WTC11 (cell line): ENCODE measurements at regions not wholly inside any gene's neighbourhood (a gene's known extent, or its start where the extent isn't known, plus 50 kb on each side); places are given as distances from the start of the nearest gene placed in this dataset.

Experiments
- ATAC-seq: fragments of 200-7000 bp; cut with Tn5 transposase; 2 replicates; pipeline ENCODE4 v1.10.0; 2021; ENCODE audit warnings: mild to moderate bottlenecking, moderate library complexity
- CTCF ChIA-PET: fragments of 300-600 bp; sonication (Branson Sonifier 250); formaldehyde crosslinking; loops from one replicate; lab custom pipeline; 2021; ENCODE audit warnings: antibody characterized with exemption; lab: Charles Lee
- POLR2A ChIA-PET: fragments of 350-600 bp; sonication (Branson Sonifier 250); formaldehyde crosslinking; loops from one replicate; lab custom pipeline; 2021; ENCODE audit warnings: antibody characterized with exemption; lab: Charles Lee
- DNase-seq: peaks from one replicate; pipeline ENCODE4 v3.0.0; 2021; ENCODE audit warnings: low spot score
- H3K27ac Mint-ChIP-seq: 2 replicates; pipeline ENCODE4 v1.8.0; 2021; ENCODE audit warnings: mixed read lengths
- H3K27me3 Mint-ChIP-seq: 2 replicates; pipeline ENCODE4 v1.8.0; 2021; ENCODE audit warnings: low read depth, mild to moderate bottlenecking, moderate library complexity, mixed read lengths
- H3K36me3 Mint-ChIP-seq: 2 replicates; pipeline ENCODE4 v1.8.0; 2021; ENCODE audit warnings: mixed read lengths
- H3K4me1 Mint-ChIP-seq: 2 replicates; pipeline ENCODE4 v1.8.0; 2022; ENCODE audit warnings: mixed read lengths
- H3K4me3 Mint-ChIP-seq: 2 replicates; pipeline ENCODE4 v1.8.0; 2021; ENCODE audit warnings: mild to moderate bottlenecking, moderate library complexity, mixed read lengths
- H3K9me3 Mint-ChIP-seq: 2 replicates; pipeline ENCODE4 v1.8.0; 2021; ENCODE audit warnings: mixed read lengths
- ATF1 ChIP-seq: sonication (generic); formaldehyde crosslinking; IDR thresholded peaks from 2 replicates; pipeline ENCODE4 v1.8.1; 2023; ENCODE audit warnings: mild to moderate bottlenecking, moderate library complexity, missing genetic modification reagents
- CBFB ChIP-seq: sonication (generic); formaldehyde crosslinking; IDR thresholded peaks from 2 replicates; pipeline ENCODE4 v1.8.1; 2022; ENCODE audit warnings: mild to moderate bottlenecking, low read depth, missing genetic modification reagents
- E2F4 ChIP-seq: sonication (generic); formaldehyde crosslinking; IDR thresholded peaks from 2 replicates; pipeline ENCODE4 v1.8.1; 2022; ENCODE audit warnings: low read depth, mild to moderate bottlenecking, moderate library complexity, missing genetic modification reagents, borderline replicate concordance
- ERG ChIP-seq: fragments of 250-450 bp; sonication (Bioruptor Pico); IDR thresholded peaks from 2 replicates; pipeline ENCODE4 v1.8.0; 2021; ENCODE audit warnings: mild to moderate bottlenecking
- ESRRA ChIP-seq: sonication (generic); formaldehyde crosslinking; IDR thresholded peaks from 2 replicates; pipeline ENCODE4 v1.8.1; 2022; ENCODE audit warnings: mild to moderate bottlenecking, missing genetic modification reagents, borderline replicate concordance
- GRHL2 ChIP-seq: fragments of 250-450 bp; sonication (Bioruptor Pico); IDR thresholded peaks from 2 replicates; pipeline ENCODE4 v1.8.0; 2022; ENCODE audit warnings: mild to moderate bottlenecking, moderate library complexity; ENCODE audit not compliant: insufficient replicate concordance, severe bottlenecking
- HMGXB4 ChIP-seq: sonication (generic); formaldehyde crosslinking; IDR thresholded peaks from 2 replicates; pipeline ENCODE4 v1.8.1; 2023; ENCODE audit warnings: mild to moderate bottlenecking, moderate library complexity, missing genetic modification reagents
- JUN ChIP-seq: sonication (generic); formaldehyde crosslinking; IDR thresholded peaks from 2 replicates; pipeline ENCODE4 v1.8.0; 2023; ENCODE audit warnings: mild to moderate bottlenecking, missing genetic modification reagents
- KAT7 ChIP-seq: sonication (generic); formaldehyde crosslinking; IDR thresholded peaks from 2 replicates; pipeline ENCODE4 v1.8.1; 2023; ENCODE audit warnings: missing genetic modification reagents, mild to moderate bottlenecking, borderline replicate concordance
- MYBL2 ChIP-seq: sonication (generic); formaldehyde crosslinking; IDR thresholded peaks from 2 replicates; pipeline ENCODE4 v1.8.1; 2023; ENCODE audit warnings: mild to moderate bottlenecking, moderate library complexity, missing genetic modification reagents
- NR1H2 ChIP-seq: sonication (generic); formaldehyde crosslinking; IDR thresholded peaks from 2 replicates; pipeline ENCODE4 v1.9.0; 2021; ENCODE audit warnings: mild to moderate bottlenecking, moderate library complexity, missing genetic modification reagents
- PRRX2 ChIP-seq: fragments of 250-450 bp; sonication (Bioruptor Pico); IDR thresholded peaks from 2 replicates; pipeline ENCODE4 v1.8.0; 2021; ENCODE audit warnings: mild to moderate bottlenecking
- RORB ChIP-seq: fragments of 250-450 bp; sonication (Bioruptor Pico); IDR thresholded peaks from 2 replicates; pipeline ENCODE4 v1.9.0; 2021; ENCODE audit warnings: mild to moderate bottlenecking
- SP1 ChIP-seq: sonication (generic); formaldehyde crosslinking; conservative IDR thresholded peaks from 2 replicates; pipeline ENCODE4 v1.8.1; 2022; ENCODE audit warnings: missing genetic modification reagents
- ZBTB21 ChIP-seq: sonication (generic); formaldehyde crosslinking; IDR thresholded peaks from 2 replicates; pipeline ENCODE4 v1.8.1; 2023; ENCODE audit warnings: mild to moderate bottlenecking, missing genetic modification reagents, borderline replicate concordance
- ZBTB43 ChIP-seq: sonication (generic); formaldehyde crosslinking; IDR thresholded peaks from 2 replicates; pipeline ENCODE4 v1.8.1; 2023; ENCODE audit warnings: mild to moderate bottlenecking, missing genetic modification reagents
- ZNF219 ChIP-seq: sonication (generic); formaldehyde crosslinking; IDR thresholded peaks from 2 replicates; pipeline ENCODE4 v1.8.0; 2023; ENCODE audit warnings: missing genetic modification reagents, mild to moderate bottlenecking, borderline replicate concordance
- ZNF532 ChIP-seq: fragments of 250-450 bp; sonication (Bioruptor Pico); IDR thresholded peaks from 2 replicates; pipeline ENCODE4 v1.9.0; 2021; ENCODE audit warnings: mild to moderate bottlenecking, borderline replicate concordance
- ZSCAN18 ChIP-seq: fragments of 250-450 bp; sonication (Bioruptor Pico); IDR thresholded peaks from 2 replicates; pipeline ENCODE4 v2.1.2; 2022; ENCODE audit warnings: mild to moderate bottlenecking, moderate library complexity

- DNase-seq: no peak
- no peaks in the 10 kb centered on the region for H3K9me3 Mint-ChIP-seq
- TF ChIP-seq CBFB (CRISPR knock-in tag): no peak
- no peak for TF ChIP-seq ATF1 (CRISPR knock-in tag)
- TF ChIP-seq ZBTB43 (CRISPR knock-in tag): no peak
- no peak for TF ChIP-seq ZSCAN18 (CRISPR knock-in tag)
- no peak for TF ChIP-seq HMGXB4 (CRISPR knock-in tag)
- no peak for TF ChIP-seq ZNF219
- TF ChIP-seq ERG (CRISPR knock-in tag): no peak
- TF ChIP-seq PRRX2: no peak
- no peak for TF ChIP-seq ESRRA
- TF ChIP-seq GRHL2 (CRISPR knock-in tag): no peak
- no peak for TF ChIP-seq SP1 (CRISPR knock-in tag)
- no peak for TF ChIP-seq MYBL2
- TF ChIP-seq NR1H2 (CRISPR knock-in tag): no peak
- TF ChIP-seq RORB (CRISPR knock-in tag): no peak
- TF ChIP-seq ZNF532 (CRISPR knock-in tag): no peak
- TF ChIP-seq E2F4 (CRISPR knock-in tag): no peak
- no peak for TF ChIP-seq JUN (CRISPR knock-in tag)
- no peak for TF ChIP-seq KAT7
- TF ChIP-seq ZBTB21 (CRISPR knock-in tag): no peak
- TF ChIP-seq, all 79 proteins: peak for 0
- POLR2A ChIA-PET: no interaction called here
- no peaks in the 10 kb centered on the region for H3K27me3 Mint-ChIP-seq
- no peak for ATAC-seq
- H3K36me3 Mint-ChIP-seq: no peaks in the 10 kb centered on the region
- peaks cover 6% of the 10 kb centered on the region for H3K4me1 Mint-ChIP-seq
- H3K27ac Mint-ChIP-seq: no peak overlapping the region
- CTCF ChIA-PET: no interaction called here
- no peak overlapping the region for H3K4me3 Mint-ChIP-seq
Measured at GRCh38 chr11:21892736-21893564, 299.9 kb upstream of the ANO5 start.
